HL-60 (cell line): ENCODE measurements at regions not wholly inside any gene's neighbourhood (a gene's known extent, or its start where the extent isn't known, plus 50 kb on each side); places are given as distances from the start of the nearest gene placed in this dataset.

Source experiments
- DNase-seq, 2 experiments: peaks; one replicate each; pipeline ENCODE4 v3.0.0-alpha.2; 2010 to 2020; ENCODE audit warnings: low read depth in 1 of 2, low spot score in 1 of 2
- H3K27ac ChIP-seq: fragments of 250-450 bp; sonication (Bioruptor Pico); replicated peaks from 2 replicates; pipeline ENCODE4 v1.5.1; 2020; ENCODE audit warnings: mild to moderate bottlenecking, moderate library complexity
- H3K27me3 ChIP-seq: fragments of 250-450 bp; sonication (Bioruptor Pico); 2 replicates; pipeline ENCODE4 v1.5.1; 2021; ENCODE audit warnings: mild to moderate bottlenecking, moderate library complexity; ENCODE audit not compliant: insufficient read depth, poor library complexity, severe bottlenecking
- H3K4me3 ChIP-seq: replicated peaks from 2 replicates; pipeline ENCODE4 v1.5.1; 2011; ENCODE audit warnings: mild to moderate bottlenecking, control low read depth, low read length; ENCODE audit not compliant: insufficient read depth
- CTCF ChIP-seq: IDR thresholded peaks from one replicate; pipeline ENCODE4 v1.5.1; 2011; ENCODE audit warnings: low read length, control low read depth, inconsistent platforms; ENCODE audit not compliant: insufficient read depth
- GABPA ChIP-seq: IDR thresholded peaks from 2 replicates; pipeline ENCODE4 v1.6.1; 2012; ENCODE audit warnings: low read depth
- POLR2AphosphoS5 ChIP-seq: IDR thresholded peaks from 2 replicates; pipeline ENCODE4 v1.6.1; 2012; ENCODE audit warnings: low read depth
- REST ChIP-seq: IDR thresholded peaks from 2 replicates; pipeline ENCODE4 v1.6.1; 2012; ENCODE audit warnings: low read depth; ENCODE audit not compliant: insufficient replicate concordance
- SPI1 ChIP-seq: IDR thresholded peaks from 2 replicates; pipeline ENCODE4 v1.6.1; 2012; ENCODE audit warnings: low read depth, mild to moderate bottlenecking, borderline replicate concordance

GRCh38 chr5:38681966-38682365, 125.5 kb upstream of the LIFR start:
- TF ChIP-seq CTCF, result no peak
- no peak for TF ChIP-seq GABPA
- no peak for TF ChIP-seq SPI1
- TF ChIP-seq REST, result no peak
- TF ChIP-seq POLR2AphosphoS5, result no peak
- no peak for DNase-seq
- no peaks in the 10 kb centered on the region for H3K27me3 ChIP-seq

GRCh38 chr5:38686658-38687057, 130.2 kb upstream of the LIFR start:
- Histone ChIP-seq H3K4me3 (no peak overlapping the region), H3K27ac (no peak overlapping the region), H3K27me3 (no peaks in the 10 kb centered on the region)
- no peak for DNase-seq
- TF ChIP-seq GABPA (no peak), REST (no peak), POLR2AphosphoS5 (no peak), SPI1 (no peak), CTCF (no peak)

More at GRCh38 chr5:38681966-38682365, 125.5 kb upstream of the LIFR start:
- Histone ChIP-seq H3K27ac (no peak overlapping the region), H3K4me3 (no peak overlapping the region)

- no peak for DNase-seq
- peaks cover under 1% of the 10 kb centered on the region for H3K27me3 ChIP-seq
- no peak for TF ChIP-seq REST
- TF ChIP-seq POLR2AphosphoS5, result no peak
- no peak overlapping the region for H3K27ac ChIP-seq
- H3K4me3 ChIP-seq, result no peak overlapping the region
These were observed 135.9 kb upstream of the LIFR start for GRCh38 chr5:38692346-38692745.
